HEK293 (cell line): ENCODE measurements at regions not wholly inside any gene's neighbourhood (a gene's known extent, or its start where the extent isn't known, plus 50 kb on each side); places are given as distances from the start of the nearest gene placed in this dataset.
A peak's percentile ranks its signal among the peaks of the same experiment; 100 is the strongest.

ENCODE experiments used
- CTCF ChIA-PET: fragments of 350-600 bp; formaldehyde crosslinking; extraction: SDS; loops from one replicate; lab custom pipeline; 2021; ENCODE audit warnings: antibody characterized with exemption; lab: Yijun Ruan, JAX
- POLR2A ChIA-PET: fragments of 300-600 bp; formaldehyde crosslinking; extraction: SDS; loops from one replicate; lab custom pipeline; 2020; ENCODE audit warnings: antibody characterized with exemption, inconsistent platforms; lab: Yijun Ruan, JAX
- H3K27ac ChIP-seq: fragments of 200-500 bp; sonication (Bioruptor generic); 2 replicates; pipeline ENCODE4 v1.5.1; 2014; ENCODE audit warnings: low read depth, low read length, control low read depth, inconsistent platforms; ENCODE audit errors: extremely low read depth
- H3K36me3 ChIP-seq, 2 experiments: fragments of 200-500 bp in 1 of 2; sonication (Bioruptor generic) in 1 of 2; 1 replicate in 1 of 2; 2 replicates in 1 of 2; pipeline ENCODE4 v1.5.1; 2014 to 2017; ENCODE audit warnings: inconsistent platforms in 2 of 2, low read length in 2 of 2; ENCODE audit not compliant: control insufficient read depth in 2 of 2, insufficient read depth in 1 of 2
- H3K4me1 ChIP-seq: fragments of 200-500 bp; sonication (Bioruptor generic); 2 replicates; pipeline ENCODE4 v1.5.1; 2014; ENCODE audit warnings: mild to moderate bottlenecking, low read length, inconsistent platforms; ENCODE audit not compliant: control insufficient read depth, insufficient read depth
- H3K4me3 ChIP-seq: 2 replicates; pipeline ENCODE4 v1.5.1; 2011; ENCODE audit warnings: low read depth, mild to moderate bottlenecking, control low read depth, low read length, moderate library complexity
- H3K9me3 ChIP-seq: fragments of 200-500 bp; sonication (Bioruptor generic); 2 replicates; pipeline ENCODE4 v1.5.1; 2014; ENCODE audit warnings: low read depth, low read length, inconsistent platforms; ENCODE audit not compliant: control insufficient read depth, insufficient read depth
- SETDB1 ChIP-seq: IDR thresholded peaks from one replicate; pipeline ENCODE4 v1.6.1; 2017; ENCODE audit warnings: mild to moderate bottlenecking, low read length, moderate library complexity, mixed read lengths; ENCODE audit not compliant: insufficient read length
- SP3 ChIP-seq: fragments of 450-650 bp; formaldehyde crosslinking; IDR thresholded peaks from 2 replicates; pipeline ENCODE4 v1.5.1; 2016; ENCODE audit warnings: missing biosample characterization, missing genetic modification characterization
- TCF7L2 ChIP-seq: IDR thresholded peaks from 2 replicates; pipeline ENCODE4 v1.6.1; 2011; ENCODE audit warnings: low read depth, mild to moderate bottlenecking, inconsistent platforms, low read length, moderate library complexity, borderline replicate concordance
- ZBTB10 ChIP-seq: fragments of 450-650 bp; formaldehyde crosslinking; IDR thresholded peaks from 2 replicates; pipeline ENCODE4 v1.5.1; 2016; ENCODE audit warnings: missing biosample characterization, missing genetic modification characterization
- ZBTB6 ChIP-seq: fragments of 450-650 bp; formaldehyde crosslinking; IDR thresholded peaks from 2 replicates; pipeline ENCODE4 v1.5.1; 2017; ENCODE audit warnings: missing biosample characterization, missing genetic modification characterization
- ZNF132 ChIP-seq: fragments of 450-650 bp; formaldehyde crosslinking; IDR thresholded peaks from 2 replicates; pipeline ENCODE4 v1.5.1; 2017; ENCODE audit warnings: missing biosample characterization, missing genetic modification characterization, borderline replicate concordance
- ZNF248 ChIP-seq: fragments of 450-650 bp; formaldehyde crosslinking; IDR thresholded peaks from 2 replicates; pipeline ENCODE4 v1.5.1; 2017; ENCODE audit warnings: missing biosample characterization, missing genetic modification characterization
- ZNF311 ChIP-seq: fragments of 450-650 bp; formaldehyde crosslinking; IDR thresholded peaks from 2 replicates; pipeline ENCODE4 v1.5.1; 2017; ENCODE audit warnings: missing biosample characterization, missing genetic modification characterization, borderline replicate concordance
- ZNF449 ChIP-seq: fragments of 450-650 bp; formaldehyde crosslinking; IDR thresholded peaks from 2 replicates; pipeline ENCODE4 v1.5.1; 2017; ENCODE audit warnings: missing biosample characterization, mild to moderate bottlenecking, missing genetic modification characterization, moderate library complexity
- ZNF621 ChIP-seq: fragments of 450-650 bp; formaldehyde crosslinking; IDR thresholded peaks from 2 replicates; pipeline ENCODE4 v1.5.1; 2017; ENCODE audit warnings: missing biosample characterization, missing genetic modification characterization
- ZNF624 ChIP-seq: fragments of 450-650 bp; formaldehyde crosslinking; IDR thresholded peaks from 2 replicates; pipeline ENCODE4 v1.5.1; 2017; ENCODE audit warnings: missing biosample characterization, missing genetic modification characterization
- ZNF626 ChIP-seq: fragments of 450-650 bp; sonication (Bioruptor Pico); formaldehyde crosslinking; IDR thresholded peaks from 2 replicates; pipeline ENCODE4 v1.5.1; 2018; ENCODE audit warnings: missing biosample characterization, missing genetic modification characterization, inconsistent platforms
- ZNF677 ChIP-seq: fragments of 450-650 bp; IDR thresholded peaks from 2 replicates; pipeline ENCODE4 v1.5.0; 2018; ENCODE audit warnings: missing biosample characterization, mild to moderate bottlenecking, missing genetic modification characterization, moderate library complexity
- TF ChIP-seq, protein P1 (sequence below): fragments of 450-650 bp; formaldehyde crosslinking; conservative IDR thresholded peaks from 2 replicates; pipeline ENCODE4 v1.5.1; 2016; ENCODE audit warnings: low read depth, missing biosample characterization, missing genetic modification characterization
- TF ChIP-seq, protein P2 (sequence below): fragments of 450-650 bp; formaldehyde crosslinking; IDR thresholded peaks from 2 replicates; pipeline ENCODE4 v1.5.1; 2016; ENCODE audit warnings: missing biosample characterization, missing genetic modification characterization

GRCh38 chr3:177345973-177346503 is 148.8 kb upstream of the TBL1XR1 start (continued):
- TF ChIP-seq, protein P1, sequence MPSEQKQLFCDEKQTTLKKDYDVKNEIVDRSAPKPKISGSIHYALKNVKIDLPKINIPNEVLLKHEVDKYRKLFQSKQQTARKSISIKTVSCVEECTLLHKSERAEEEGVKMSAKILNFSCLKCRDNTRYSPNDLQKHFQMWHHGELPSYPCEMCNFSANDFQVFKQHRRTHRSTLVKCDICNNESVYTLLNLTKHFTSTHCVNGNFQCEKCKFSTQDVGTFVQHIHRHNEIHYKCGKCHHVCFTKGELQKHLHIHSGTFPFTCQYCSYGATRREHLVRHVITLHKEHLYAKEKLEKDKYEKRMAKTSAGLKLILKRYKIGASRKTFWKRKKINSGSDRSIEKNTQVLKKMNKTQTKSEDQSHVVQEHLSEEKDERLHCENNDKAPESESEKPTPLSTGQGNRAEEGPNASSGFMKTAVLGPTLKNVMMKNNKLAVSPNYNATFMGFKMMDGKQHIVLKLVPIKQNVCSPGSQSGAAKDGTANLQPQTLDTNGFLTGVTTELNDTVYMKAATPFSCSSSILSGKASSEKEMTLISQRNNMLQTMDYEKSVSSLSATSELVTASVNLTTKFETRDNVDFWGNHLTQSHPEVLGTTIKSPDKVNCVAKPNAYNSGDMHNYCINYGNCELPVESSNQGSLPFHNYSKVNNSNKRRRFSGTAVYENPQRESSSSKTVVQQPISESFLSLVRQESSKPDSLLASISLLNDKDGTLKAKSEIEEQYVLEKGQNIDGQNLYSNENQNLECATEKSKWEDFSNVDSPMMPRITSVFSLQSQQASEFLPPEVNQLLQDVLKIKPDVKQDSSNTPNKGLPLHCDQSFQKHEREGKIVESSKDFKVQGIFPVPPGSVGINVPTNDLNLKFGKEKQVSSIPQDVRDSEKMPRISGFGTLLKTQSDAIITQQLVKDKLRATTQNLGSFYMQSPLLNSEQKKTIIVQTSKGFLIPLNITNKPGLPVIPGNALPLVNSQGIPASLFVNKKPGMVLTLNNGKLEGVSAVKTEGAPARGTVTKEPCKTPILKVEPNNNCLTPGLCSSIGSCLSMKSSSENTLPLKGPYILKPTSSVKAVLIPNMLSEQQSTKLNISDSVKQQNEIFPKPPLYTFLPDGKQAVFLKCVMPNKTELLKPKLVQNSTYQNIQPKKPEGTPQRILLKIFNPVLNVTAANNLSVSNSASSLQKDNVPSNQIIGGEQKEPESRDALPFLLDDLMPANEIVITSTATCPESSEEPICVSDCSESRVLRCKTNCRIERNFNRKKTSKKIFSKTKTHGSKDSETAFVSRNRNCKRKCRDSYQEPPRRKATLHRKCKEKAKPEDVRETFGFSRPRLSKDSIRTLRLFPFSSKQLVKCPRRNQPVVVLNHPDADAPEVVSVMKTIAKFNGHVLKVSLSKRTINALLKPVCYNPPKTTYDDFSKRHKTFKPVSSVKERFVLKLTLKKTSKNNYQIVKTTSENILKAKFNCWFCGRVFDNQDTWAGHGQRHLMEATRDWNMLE (tag by site-specific recombination) = 0 out of 2 replicates have a peak, but pooled peaks have one; percentile 8
- TF ChIP-seq, protein P2, sequence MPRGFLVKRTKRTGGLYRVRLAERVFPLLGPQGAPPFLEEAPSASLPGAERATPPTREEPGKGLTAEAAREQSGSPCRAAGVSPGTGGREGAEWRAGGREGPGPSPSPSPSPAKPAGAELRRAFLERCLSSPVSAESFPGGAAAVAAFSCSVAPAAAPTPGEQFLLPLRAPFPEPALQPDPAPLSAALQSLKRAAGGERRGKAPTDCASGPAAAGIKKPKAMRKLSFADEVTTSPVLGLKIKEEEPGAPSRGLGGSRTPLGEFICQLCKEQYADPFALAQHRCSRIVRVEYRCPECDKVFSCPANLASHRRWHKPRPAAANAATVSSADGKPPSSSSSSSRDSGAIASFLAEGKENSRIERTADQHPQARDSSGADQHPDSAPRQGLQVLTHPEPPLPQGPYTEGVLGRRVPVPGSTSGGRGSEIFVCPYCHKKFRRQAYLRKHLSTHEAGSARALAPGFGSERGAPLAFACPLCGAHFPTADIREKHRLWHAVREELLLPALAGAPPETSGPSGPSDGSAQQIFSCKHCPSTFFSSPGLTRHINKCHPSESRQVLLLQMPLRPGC (tag by site-specific recombination) = no peak
- no peak for TF ChIP-seq SETDB1
- no peak for TF ChIP-seq ZNF248 (tag by site-specific recombination)

GRCh38 chr3:177346878-177347277 is 149.6 kb upstream of the TBL1XR1 start:
- H3K4me1 ChIP-seq = no peaks in the 10 kb centered on the region
- CTCF ChIA-PET = no interaction called here
- no peak for TF ChIP-seq ZNF132 (tag by site-specific recombination)
- TF ChIP-seq ZNF677 (tag by site-specific recombination) = no peak
- no peak for TF ChIP-seq ZNF626
- no peak for TF ChIP-seq TCF7L2
- TF ChIP-seq ZBTB10 (tag by site-specific recombination) = no peak
- no peak for TF ChIP-seq ZNF449 (tag by site-specific recombination)
- no peak for TF ChIP-seq ZBTB6 (tag by site-specific recombination)
- no peak for TF ChIP-seq ZNF621 (tag by site-specific recombination)
- no peak for TF ChIP-seq ZNF311
- TF ChIP-seq ZNF624 = no peak
- TF ChIP-seq SP3 = no peak
- H3K9me3 ChIP-seq = no peaks in the 10 kb centered on the region
- H3K4me3 ChIP-seq = no peak overlapping the region
- POLR2A ChIA-PET = no interaction called here
- no peak overlapping the region for H3K27ac ChIP-seq
- no peaks in the 10 kb centered on the region for H3K36me3 ChIP-seq
